ENCODE measurements at regions not wholly inside any gene's neighbourhood (a gene's known extent, or its start where the extent isn't known, plus 50 kb on each side); places are given as distances from the start of the nearest gene placed in this dataset.

DNA sequence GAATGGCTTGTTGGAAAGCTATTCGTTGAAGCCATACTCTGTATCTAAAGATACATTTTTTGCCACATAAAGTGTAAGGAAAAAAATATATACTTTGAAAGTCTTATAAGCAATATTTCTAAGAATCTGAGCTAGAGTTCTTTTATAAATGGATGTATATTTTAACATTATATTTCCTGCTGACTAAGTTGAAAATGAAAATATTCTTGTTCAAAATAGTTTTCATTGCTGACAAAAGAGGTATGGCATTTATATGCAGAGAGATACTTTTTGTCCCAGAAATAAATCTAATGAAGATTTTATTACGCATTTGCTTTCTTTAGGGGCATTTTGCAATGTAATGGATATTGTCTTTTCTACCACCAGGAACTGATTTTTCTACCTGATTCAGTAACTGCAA, 834.9 kb downstream of the LRFN5 start:
- no peak for DNase-seq (ENCODE audit: low read depth, low spot score)

DNA sequence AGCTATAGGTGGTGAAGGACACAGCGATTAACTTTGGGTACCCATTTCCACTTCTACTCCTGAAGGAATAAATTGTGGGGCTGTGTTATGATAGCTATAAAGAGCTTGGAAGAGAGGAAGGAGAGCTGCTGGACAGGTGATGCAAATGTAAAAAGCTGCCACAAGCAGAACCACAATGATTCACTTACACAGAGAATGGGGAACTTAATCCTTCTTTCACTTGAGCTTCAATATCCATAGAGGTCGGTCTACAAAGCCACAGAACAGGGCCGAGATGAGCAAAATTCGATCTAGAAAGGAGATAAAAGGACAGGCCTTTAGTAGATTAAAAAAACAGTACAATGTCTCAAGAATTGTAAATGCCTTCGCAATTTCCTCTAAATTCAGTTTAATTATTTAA, 831.1 kb downstream of the LRFN5 start:
- in situ Hi-C loops (cut with HindIII; ENCODE audit: low pct_unique_long_range_greater_than_20kb, low sequenced_read_pairs) = no loop called here
- no peak for DNase-seq (ENCODE audit: low read depth, low spot score)

More for the DNA sequence above, 834.9 kb downstream of the LRFN5 start:
- in situ Hi-C loops (cut with HindIII; ENCODE audit: low pct_unique_long_range_greater_than_20kb, low sequenced_read_pairs) = no loop called here

DNA sequence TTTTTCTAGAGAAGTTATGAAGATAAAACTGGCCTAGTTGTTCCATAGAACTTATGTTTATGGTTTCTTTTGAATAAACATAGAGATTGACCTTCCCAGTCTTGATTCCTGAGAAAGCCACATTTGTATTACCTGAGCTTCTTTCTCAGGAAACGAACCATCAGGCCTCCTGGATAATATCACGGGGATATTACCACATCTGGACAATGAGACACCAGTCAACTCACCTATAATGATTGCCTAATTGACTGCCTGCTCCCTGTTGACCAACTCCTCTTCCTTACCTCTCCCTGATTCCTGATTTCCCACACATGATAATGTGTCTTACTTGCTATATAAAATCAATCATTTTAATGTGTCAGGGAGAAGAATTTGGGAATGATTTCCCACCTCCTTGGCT, 822.7 kb downstream of the LRFN5 start:
- no peak for DNase-seq (ENCODE audit: low read depth, low spot score)
- in situ Hi-C loops (cut with HindIII; ENCODE audit: low pct_unique_long_range_greater_than_20kb, low sequenced_read_pairs) = no loop called here

DNA sequence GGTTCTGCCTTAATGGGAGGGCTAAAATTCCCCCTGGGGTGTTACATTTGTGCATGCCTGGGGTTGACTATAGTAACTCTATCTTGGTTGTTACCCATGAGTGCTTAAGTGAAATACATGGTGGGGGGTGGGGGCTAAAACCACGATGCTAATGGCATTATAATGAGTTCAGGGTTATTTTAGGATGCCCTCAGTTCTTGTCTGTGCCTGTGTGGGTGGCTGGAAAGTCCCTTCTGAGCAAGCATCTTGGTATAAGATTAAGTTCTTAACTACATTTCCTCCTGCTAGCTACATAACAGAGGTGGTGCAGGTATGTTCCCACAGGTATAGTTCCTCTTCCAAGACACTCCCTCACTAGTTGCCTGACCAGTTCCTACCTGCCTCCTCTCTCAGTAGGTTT, 822.3 kb downstream of the LRFN5 start:
- DNase-seq (ENCODE audit: low read depth, low spot score) = no peak
- in situ Hi-C loops (cut with HindIII; ENCODE audit: low pct_unique_long_range_greater_than_20kb, low sequenced_read_pairs) = no loop called here

DNA sequence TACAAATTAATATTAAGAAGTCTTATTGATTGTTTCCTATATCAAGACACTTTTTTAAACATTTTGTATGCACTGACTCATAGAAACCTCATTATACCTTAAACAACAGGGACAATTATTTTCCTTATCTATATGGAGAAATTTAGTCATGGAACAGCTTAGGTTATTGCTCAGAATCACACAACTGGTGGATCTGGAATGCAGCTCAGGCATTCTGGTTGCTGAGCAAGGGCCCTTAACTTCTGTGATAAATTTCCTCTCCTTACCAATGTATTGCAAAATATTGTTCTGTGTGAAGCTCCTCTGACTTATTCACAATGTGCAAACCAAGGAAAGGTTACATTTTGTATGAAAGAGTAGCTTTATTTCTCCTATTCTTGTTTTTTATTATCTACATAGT, 817.8 kb downstream of the LRFN5 start:
- DNase-seq (ENCODE audit: low read depth, low spot score) = no peak
- in situ Hi-C loops (cut with HindIII; ENCODE audit: low pct_unique_long_range_greater_than_20kb, low sequenced_read_pairs) = no loop called here

DNA sequence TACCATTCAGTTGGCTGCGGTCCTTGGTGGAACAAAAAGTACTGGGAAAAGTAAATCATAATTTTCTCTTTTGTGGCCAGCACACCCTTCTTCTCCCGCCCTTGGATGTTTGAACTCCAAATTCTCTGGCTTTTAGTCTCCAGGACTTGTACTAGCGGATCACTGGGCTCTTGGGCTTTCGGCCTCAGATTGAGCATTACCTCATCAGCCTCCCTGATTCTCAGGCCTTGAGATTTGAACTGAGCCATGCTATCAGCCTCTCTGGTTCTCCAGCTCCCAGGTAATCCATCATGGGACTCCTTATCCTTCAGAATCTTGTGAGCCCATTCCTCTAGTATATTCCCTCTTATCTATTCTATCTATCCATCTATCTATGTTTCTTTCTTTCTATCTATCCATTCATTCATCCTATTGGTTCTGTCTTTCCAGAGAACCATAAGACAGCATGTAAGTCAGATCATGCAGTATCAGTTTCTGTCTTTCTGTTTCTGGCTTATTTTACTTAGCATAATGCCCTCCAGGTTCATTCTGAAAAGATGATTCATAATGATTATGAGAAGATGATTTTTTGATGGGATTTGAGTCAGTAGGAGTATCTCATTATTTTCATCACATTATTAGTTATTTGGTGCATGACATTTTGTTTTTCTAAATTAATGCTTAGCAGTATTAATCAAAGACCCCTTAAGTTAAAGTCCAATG, 814.9 kb downstream of the LRFN5 start:
- no peak for DNase-seq (ENCODE audit: low read depth, low spot score)
- in situ Hi-C loops (cut with HindIII; ENCODE audit: low pct_unique_long_range_greater_than_20kb, low sequenced_read_pairs) = no loop called here

DNA sequence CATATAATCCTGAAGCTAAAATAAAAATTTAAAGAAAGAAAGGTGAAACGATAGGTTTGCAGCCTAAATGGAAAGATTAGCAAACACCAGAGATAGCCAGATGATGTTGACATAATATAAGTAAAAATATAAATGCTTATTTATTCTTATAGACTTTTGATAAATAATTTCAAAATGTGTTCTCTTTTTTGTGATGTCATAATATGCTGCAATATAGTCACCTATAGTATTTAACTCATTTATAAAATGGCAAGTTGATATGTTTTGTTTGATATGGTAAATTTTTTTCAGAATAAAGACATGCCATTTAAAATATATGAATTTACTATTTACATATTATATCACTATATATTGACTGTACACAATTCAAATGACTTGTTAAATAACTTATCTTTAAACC, 813.4 kb downstream of the LRFN5 start:
- in situ Hi-C loops (cut with HindIII; ENCODE audit: low pct_unique_long_range_greater_than_20kb, low sequenced_read_pairs) = no loop called here
- no peak for DNase-seq (ENCODE audit: low read depth, low spot score)

DNA sequence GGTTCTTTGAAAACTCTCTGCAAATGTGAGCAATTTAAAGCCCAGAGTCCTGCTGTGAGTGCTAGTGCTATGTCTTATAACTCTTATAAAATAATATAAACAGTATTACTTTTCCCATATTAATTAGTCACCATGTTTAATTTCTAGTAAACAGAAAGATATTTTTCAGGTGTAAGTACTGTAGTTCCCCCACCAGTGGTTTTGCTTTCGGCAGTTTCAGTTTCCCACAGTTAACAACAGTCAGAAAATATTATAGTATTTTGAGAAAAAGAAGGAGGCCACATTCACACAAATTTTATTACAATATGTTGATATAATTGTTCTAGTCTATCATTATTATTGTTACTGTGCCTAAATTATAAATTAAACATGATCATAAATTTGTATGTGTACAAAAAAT, 800.5 kb downstream of the LRFN5 start:
- in situ Hi-C loops (cut with HindIII; ENCODE audit: low pct_unique_long_range_greater_than_20kb, low sequenced_read_pairs) = no loop called here
- no peak for DNase-seq (ENCODE audit: low read depth, low spot score)

DNA sequence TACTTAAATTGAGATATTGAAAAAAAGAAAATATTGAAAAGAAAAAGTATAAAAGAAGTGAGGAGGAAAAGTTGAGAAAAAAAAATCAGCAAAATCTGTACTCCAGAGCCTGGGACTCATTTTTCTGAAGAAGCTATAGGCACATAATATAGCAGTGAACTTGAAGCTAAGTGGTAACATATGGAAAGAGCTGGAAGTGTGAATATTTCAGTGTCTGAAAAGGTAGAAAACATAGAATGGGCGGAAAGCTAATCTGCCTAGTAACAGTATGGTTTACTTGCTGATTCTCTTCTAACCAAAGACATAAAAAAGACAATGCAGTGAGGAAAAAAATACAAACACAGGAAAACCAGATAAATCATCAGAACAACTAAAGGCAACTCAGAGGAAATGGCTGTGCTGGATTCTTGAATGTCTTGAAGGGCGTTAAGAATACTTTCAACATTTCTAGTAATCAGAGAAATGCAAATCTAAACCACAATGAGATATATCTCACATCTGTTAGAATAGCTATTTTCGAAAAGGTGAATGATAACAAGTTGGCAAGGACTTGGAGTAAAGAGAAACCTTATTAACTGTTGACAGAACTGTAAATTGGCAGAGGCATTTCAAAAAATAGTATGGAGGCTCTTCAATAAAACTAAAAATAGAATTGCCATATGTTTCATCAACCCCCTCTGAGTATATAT, 784.6 kb downstream of the LRFN5 start:
- in situ Hi-C loops (cut with HindIII; ENCODE audit: low pct_unique_long_range_greater_than_20kb, low sequenced_read_pairs) = no loop called here
- no peak for DNase-seq (ENCODE audit: low read depth, low spot score)

DNA sequence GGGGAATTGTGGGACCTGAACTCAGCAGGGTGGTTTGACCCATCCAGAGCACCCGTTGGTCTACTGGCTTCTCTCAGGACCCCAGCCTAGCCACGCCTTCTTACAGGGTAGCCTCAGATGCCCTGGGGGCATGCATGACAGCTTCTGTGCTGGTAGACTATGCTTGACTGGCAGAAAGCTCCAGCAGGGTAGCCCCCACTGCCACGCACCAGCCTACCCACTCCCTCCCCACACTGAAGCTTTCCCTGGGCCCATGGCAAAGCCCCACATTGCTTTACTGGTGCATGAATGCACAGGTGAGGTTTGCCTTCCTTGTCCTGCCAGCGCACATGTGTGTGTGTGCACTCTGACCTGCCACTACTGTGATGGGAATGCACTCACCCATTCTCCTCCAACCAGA, 772.2 kb downstream of the LRFN5 start:
- no peak for DNase-seq (ENCODE audit: low read depth, low spot score)
- in situ Hi-C loops (cut with HindIII; ENCODE audit: low pct_unique_long_range_greater_than_20kb, low sequenced_read_pairs) = no loop called here

DNA sequence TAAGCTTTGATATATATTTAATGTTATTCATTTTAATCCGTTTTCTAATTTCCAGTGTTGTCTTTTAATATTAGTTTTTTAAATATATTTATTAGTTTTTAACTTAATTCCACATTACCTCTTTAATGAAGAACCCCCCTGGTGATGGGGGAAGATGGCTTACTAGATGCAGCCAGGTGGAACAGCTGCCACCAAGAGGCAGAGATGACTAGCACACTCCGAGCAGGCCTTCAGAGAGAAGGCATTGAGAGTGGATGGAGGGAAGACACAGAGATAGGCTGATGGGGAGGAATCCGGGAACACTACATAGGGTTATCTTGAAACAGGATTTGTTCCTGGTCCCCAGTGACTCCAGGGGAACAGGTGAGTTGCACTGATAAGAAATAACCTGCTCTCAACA, 771.6 kb downstream of the LRFN5 start:
- in situ Hi-C loops (cut with HindIII; ENCODE audit: low pct_unique_long_range_greater_than_20kb, low sequenced_read_pairs) = no loop called here
- DNase-seq (ENCODE audit: low read depth, low spot score) = no peak

DNA sequence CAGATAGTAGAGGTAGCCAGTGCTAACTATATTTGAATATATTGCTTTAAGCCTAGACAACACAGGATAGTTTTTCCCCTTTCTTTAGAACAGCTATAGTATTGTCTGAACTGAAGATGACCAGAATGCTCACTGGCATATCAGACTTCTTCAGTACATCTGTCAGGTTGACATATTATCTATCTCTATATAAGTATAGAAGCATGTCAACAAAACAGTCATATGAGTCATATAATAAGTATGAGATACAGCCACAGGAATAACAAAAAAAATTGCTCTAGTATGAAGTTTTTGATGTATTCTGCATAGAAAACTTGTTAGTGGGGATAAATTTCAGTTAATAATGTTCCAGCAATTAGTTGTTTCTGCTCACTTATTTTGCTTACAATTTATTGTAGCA, 767.7 kb downstream of the LRFN5 start:
- in situ Hi-C loops (cut with HindIII; ENCODE audit: low pct_unique_long_range_greater_than_20kb, low sequenced_read_pairs) = no loop called here
- no peak for DNase-seq (ENCODE audit: low read depth, low spot score)

DNA sequence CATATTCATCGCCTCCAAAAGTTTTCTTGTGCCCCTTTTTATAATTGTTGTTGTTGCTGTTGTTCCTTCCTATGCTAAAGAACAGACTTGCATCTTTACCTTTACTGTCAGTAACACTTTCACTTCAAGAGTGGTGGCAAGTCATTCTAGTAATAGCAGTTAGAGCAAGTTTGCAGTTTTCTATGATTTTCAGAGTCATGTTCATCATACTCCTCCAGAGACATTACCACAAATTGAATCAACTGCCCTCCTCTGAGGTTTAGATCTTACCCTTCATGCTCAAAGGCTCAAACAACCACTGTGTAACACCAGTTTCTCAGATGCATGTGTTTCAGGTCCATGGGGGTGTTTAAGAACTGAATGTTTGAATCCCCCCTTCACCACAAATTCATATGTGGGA, 763.4 kb downstream of the LRFN5 start:
- in situ Hi-C loops (cut with HindIII; ENCODE audit: low pct_unique_long_range_greater_than_20kb, low sequenced_read_pairs) = no loop called here
- no peak for DNase-seq (ENCODE audit: low read depth, low spot score)

DNA sequence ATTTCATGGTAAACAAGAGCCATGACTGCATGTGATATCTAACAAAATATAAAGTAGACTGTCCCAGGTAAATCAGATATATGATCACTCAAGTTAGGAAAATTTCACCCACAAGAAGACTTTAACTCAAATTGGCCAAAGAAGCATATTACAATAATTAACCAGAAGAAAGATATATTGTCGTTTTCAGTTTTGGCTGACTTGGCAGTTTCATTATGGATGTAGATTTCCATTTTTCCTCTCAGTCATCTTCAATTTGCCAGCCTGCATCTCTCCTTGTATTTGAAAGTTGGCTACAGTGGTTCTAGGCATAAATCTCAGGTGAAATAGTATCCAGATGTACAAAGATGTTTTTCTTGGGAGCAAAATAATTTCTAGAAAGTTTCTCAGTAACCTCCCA, 761.6 kb downstream of the LRFN5 start:
- in situ Hi-C loops (cut with HindIII; ENCODE audit: low pct_unique_long_range_greater_than_20kb, low sequenced_read_pairs) = no loop called here
- no peak for DNase-seq (ENCODE audit: low read depth, low spot score)

DNA sequence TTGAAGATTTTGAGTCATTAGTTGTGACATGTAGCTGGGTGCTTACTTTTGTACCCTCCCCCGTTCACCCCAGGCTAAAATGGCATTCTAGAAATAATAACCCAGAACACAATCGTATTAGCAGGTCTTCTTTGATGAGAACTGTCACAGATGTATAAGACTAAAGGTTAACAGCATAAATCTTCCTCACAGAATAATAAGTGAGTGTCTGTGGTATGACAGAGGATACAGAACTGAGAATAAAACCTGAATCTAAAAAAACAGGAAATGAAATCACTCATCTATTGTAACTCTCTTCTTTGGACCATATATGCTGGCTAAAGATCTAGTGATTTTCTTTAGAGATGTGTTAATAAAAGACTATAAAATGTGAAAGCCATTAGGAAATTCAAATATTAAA, 746.6 kb downstream of the LRFN5 start:
- in situ Hi-C loops (cut with HindIII; ENCODE audit: low pct_unique_long_range_greater_than_20kb, low sequenced_read_pairs) = no loop called here

DNA sequence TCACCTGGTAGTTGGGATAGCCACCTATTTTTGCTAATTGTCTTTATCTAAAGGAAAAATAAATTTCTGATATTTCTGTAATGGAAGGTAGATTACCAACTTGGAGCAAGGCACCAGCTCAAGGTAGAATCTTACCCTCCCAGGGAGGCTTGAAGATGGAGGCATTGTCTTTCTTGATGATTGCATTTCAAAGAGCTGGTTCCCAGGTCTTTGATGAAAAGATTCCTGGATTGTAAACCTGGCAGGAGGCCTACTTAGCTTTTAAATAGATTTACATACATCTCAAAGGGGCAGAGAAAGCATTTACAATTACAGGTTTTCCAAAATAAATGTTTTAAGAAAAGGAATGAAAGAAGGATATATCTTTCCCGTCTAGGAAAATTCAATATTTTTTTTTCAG, 729.2 kb downstream of the LRFN5 start:
- in situ Hi-C loops (cut with HindIII; ENCODE audit: low pct_unique_long_range_greater_than_20kb, low sequenced_read_pairs) = no loop called here
- DNase-seq (ENCODE audit: low read depth, low spot score) = no peak

More for the DNA sequence above, 746.6 kb downstream of the LRFN5 start:
- DNase-seq (ENCODE audit: low read depth, low spot score) = no peak

DNA sequence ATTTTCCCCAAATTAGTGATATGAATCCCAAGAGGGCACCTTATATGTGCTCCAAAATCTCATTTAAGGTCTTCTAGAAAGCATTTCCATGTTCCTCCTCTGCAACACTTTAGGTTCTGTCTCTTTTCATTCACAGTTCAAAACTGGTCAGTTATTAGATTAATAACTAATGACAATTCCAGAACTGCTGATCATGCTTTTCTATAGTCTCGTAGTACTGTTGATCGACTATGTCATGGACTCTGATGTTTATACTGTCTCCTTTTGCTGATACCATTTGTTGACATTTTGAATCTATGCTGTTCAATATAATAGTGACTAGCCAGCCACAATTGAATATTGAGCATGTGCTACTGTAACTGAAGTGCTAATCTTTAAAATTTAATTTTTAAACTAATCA, 728.3 kb downstream of the LRFN5 start:
- DNase-seq (ENCODE audit: low read depth, low spot score) = no peak
- in situ Hi-C loops (cut with HindIII; ENCODE audit: low pct_unique_long_range_greater_than_20kb, low sequenced_read_pairs) = no loop called here

DNA sequence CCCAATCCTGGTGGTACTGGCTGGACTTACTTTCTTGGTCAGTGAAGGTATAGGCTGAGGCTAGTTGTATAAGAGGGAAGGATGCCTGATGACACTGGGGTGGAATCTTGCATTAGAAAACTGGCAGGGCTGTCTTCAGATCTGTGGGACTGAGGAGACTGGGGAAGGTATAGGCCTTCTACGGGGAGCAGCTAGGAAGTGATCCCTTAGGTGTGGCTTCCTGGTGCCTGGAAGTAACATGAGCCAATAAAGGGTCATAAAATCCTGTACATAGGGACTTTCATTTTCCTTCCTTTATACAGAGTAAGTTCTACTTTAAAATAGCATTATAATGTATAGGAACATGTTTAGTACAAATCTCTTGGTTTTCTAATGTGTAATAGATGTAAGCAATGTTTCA, 716.8 kb downstream of the LRFN5 start:
- in situ Hi-C loops (cut with HindIII; ENCODE audit: low pct_unique_long_range_greater_than_20kb, low sequenced_read_pairs) = no loop called here
- no peak for DNase-seq (ENCODE audit: low read depth, low spot score)

DNA sequence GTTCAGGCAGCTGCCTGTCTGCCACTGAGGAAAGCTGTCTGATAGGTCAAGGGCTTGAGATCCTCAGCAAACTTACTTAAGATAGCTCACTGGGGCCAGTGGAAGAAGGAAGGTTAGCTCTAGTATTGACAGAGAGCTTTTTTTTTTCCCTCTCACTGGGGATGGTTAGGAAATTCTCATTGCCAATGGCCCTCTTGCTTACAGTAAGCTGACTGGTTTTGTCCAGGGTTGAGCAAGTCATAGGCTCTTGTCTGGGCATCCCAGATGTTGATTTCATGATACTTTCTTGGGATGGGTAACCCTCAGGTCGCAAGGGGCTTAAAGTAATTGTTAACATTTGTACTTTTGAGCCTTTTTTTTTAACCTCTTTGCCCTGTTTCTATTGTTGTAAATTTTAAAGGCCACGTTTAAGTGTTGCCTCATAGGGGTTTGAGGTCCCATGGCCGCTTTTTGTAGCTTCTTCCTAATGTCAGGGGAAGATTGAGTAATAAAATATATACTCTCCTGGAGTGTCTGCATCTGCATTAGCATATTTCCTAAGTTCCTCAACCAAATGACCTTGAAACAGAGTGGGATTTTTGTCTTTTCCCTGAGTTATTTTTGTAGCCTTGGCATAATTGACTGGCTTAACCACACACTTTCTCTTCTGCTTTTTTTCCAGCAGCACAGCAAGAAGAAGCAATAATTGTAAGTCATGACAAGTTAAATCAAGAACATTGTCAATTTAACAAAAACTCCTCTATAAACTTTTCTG, 716.0 kb downstream of the LRFN5 start:
- in situ Hi-C loops (cut with HindIII; ENCODE audit: low pct_unique_long_range_greater_than_20kb, low sequenced_read_pairs) = no loop called here
- DNase-seq (ENCODE audit: low read depth, low spot score) = no peak

Data from SK-MEL-5 (cell line).